GM12878 (cell line): ENCODE measurements at regions not wholly inside any gene's neighbourhood (a gene's known extent, or its start where the extent isn't known, plus 50 kb on each side); places are given as distances from the start of the nearest gene placed in this dataset.

Experiments
- ATAC-seq: fragments of 200-7000 bp; cut with Tn5 transposase; 3 replicates; pipeline ENCODE4 v1.9.1; 2020; ENCODE audit warnings: mild to moderate bottlenecking, moderate library complexity
- BruUV-seq: library from RNA; stranded (reverse); fragments of 400-500 nt; replicated peaks from 2 replicates; lab custom pipeline; 2021; lab: Mats Ljungman, UMichigan
- CTCF ChIA-PET: fragments of 300-600 bp; sonication (Branson Sonifier 250); formaldehyde crosslinking; extraction: SDS; loops from one replicate; lab custom pipeline; 2021; ENCODE audit warnings: inconsistent platforms; lab: Yijun Ruan, JAX
- POLR2A ChIA-PET: fragments of 350-600 bp; formaldehyde crosslinking; extraction: SDS; loops from one replicate; lab custom pipeline; 2021; ENCODE audit warnings: inconsistent platforms; lab: Charles Lee
- RAD21 ChIA-PET: fragments of 300-600 bp; sonication (Branson Sonifier 250); formaldehyde crosslinking; loops from one replicate; lab custom pipeline; 2023; ENCODE audit warnings: antibody characterized with exemption; ENCODE audit not compliant: unreplicated experiment; lab: Charles Lee
- SMC1A ChIA-PET: fragments of 300-600 bp; sonication (Branson Sonifier 250); formaldehyde crosslinking; loops from one replicate; lab custom pipeline; 2023; ENCODE audit not compliant: unreplicated experiment, uncharacterized antibody; lab: Charles Lee
- DNase-seq: peaks from one replicate; pipeline ENCODE4 v3.0.0-alpha.2; 2011; ENCODE audit warnings: low read depth, low spot score
- FAIRE-seq: peaks from 3 replicates; lab custom pipeline; 2011; peaks lifted over from hg19 to GRCh38; lab: Jason Lieb, UNC
- H2AFZ ChIP-seq: 2 replicates; pipeline ENCODE4 v1.6.0; 2011; ENCODE audit warnings: low read depth, low read length, control low read depth; ENCODE audit not compliant: control insufficient read depth
- H3K27ac ChIP-seq: 2 replicates; pipeline ENCODE4 v1.5.1; 2011; ENCODE audit warnings: control low read depth; ENCODE audit not compliant: control insufficient read depth, insufficient read depth
- H3K27me3 ChIP-seq, 2 experiments: replicated peaks in 1 of 2; 2 replicates each; pipeline versions ENCODE4 v1.6.0 to v1.6.1; 2011; ENCODE audit warnings: low read length in 1 of 2; ENCODE audit not compliant: control insufficient read depth in 2 of 2, insufficient read depth in 2 of 2
- H3K36me3 ChIP-seq, 2 experiments: 2 replicates each; pipeline ENCODE4 v1.5.1; 2011; ENCODE audit warnings: low read length in 1 of 2; ENCODE audit not compliant: control insufficient read depth in 2 of 2, insufficient read depth in 2 of 2
- H3K4me1 ChIP-seq: 2 replicates; pipeline ENCODE4 v1.6.1; 2011; ENCODE audit warnings: mild to moderate bottlenecking, low read length, moderate library complexity, mixed read lengths; ENCODE audit not compliant: control insufficient read depth, insufficient read depth
- H3K4me2 ChIP-seq: 2 replicates; pipeline ENCODE4 v1.6.0; 2011; ENCODE audit warnings: control low read depth; ENCODE audit not compliant: control insufficient read depth, insufficient read depth
- H3K4me3 ChIP-seq: fragments of 200-600 bp; sonication (generic); 2 replicates; pipeline ENCODE4 v1.5.1; 2016
- H3K79me2 ChIP-seq: 2 replicates; pipeline ENCODE4 v1.6.0; 2011; ENCODE audit warnings: low read length; ENCODE audit not compliant: control insufficient read depth, insufficient read depth
- H3K9ac ChIP-seq: 2 replicates; pipeline ENCODE4 v1.8.0; 2011; ENCODE audit warnings: low read length, control low read depth, mixed read lengths; ENCODE audit not compliant: control insufficient read depth, insufficient read depth
- H3K9me3 ChIP-seq: replicated peaks from 3 replicates; pipeline ENCODE4 v1.5.1; 2011; ENCODE audit warnings: mild to moderate bottlenecking, low read length; ENCODE audit not compliant: control insufficient read depth, insufficient read depth
- H4K20me1 ChIP-seq: 2 replicates; pipeline ENCODE4 v1.6.0; 2011; ENCODE audit not compliant: control insufficient read depth, insufficient read depth
- MAX ChIP-seq: IDR thresholded peaks from 2 replicates; pipeline ENCODE4 v1.6.1; 2012; ENCODE audit warnings: low read depth, low read length, improper control_type of control experiment
- PKNOX1 ChIP-seq: fragments of 450-650 bp; IDR thresholded peaks from 2 replicates; pipeline ENCODE4 v1.6.1; 2016; ENCODE audit warnings: mild to moderate bottlenecking
- RCOR1 ChIP-seq: conservative IDR thresholded peaks from 2 replicates; pipeline ENCODE4 v1.6.1; 2012; ENCODE audit warnings: low read depth, low read length, improper control_type of control experiment
- WGBS: methylation state at CpG from one replicate; pipeline ENCODE4 v1.1.6; 2016; ENCODE audit warnings: low lambda C conversion rate; ENCODE audit not compliant: insufficient replicate concordance, insufficient coverage; ENCODE audit errors: missing lambda C conversion rate; 5-methylcytosine and 5-hydroxymethylcytosine counted together
- in situ Hi-C: fragments of 300-500 bp; cut with MboI; formaldehyde crosslinking; loops from 9 replicates; pipeline ENCODE4 v1.14.3; 2018; ENCODE audit warnings: mixed read lengths
- intact Hi-C: fragments of 100-400 bp; cut with micrococcal nuclease; formaldehyde crosslinking; loops from one replicate; pipeline ENCODE4 v1.14.2; 2022; ENCODE audit not compliant: unreplicated experiment
- TF ChIP-seq, protein P1 (sequence below), 3 experiments: IDR thresholded peaks in 2 of 3; conservative IDR thresholded peaks in 1 of 3; 2 replicates each; pipeline ENCODE4 v1.5.1; 2011; ENCODE audit warnings: low read depth in 3 of 3, low read length in 3 of 3, mild to moderate bottlenecking in 3 of 3, control low read depth in 2 of 3, moderate library complexity in 2 of 3, inconsistent platforms in 1 of 3, mixed read lengths in 1 of 3; ENCODE audit not compliant: control insufficient read depth in 2 of 3, insufficient read depth in 1 of 3; ENCODE audit errors: extremely low read depth in 1 of 3

GRCh38 chr4:89184407-89184806 lies 73.1 kb downstream of the TIGD2 start:
- in situ Hi-C loops: no loop called here
- no peak overlapping the region for H3K27ac ChIP-seq
- H3K4me3 ChIP-seq: no peak overlapping the region
- ATAC-seq (no peak), FAIRE-seq (no peak)
- H3K4me1 ChIP-seq: no peaks in the 10 kb centered on the region
- ChIA-PET CTCF (interaction anchor here (1.0 to 1.3 kb wide), 2 partner anchors 21 to 25 kb away, joined by 3 to 4 read pairs; no protein-coding TSS in a partner anchor), RAD21 (no interaction called here), POLR2A (no interaction called here)
- BruUV-seq: no TSS peak
- H3K4me2 ChIP-seq: no peak overlapping the region
- H3K9me3 ChIP-seq: no peaks in the 10 kb centered on the region
- no peaks in the 10 kb centered on the region for H3K36me3 ChIP-seq
- H3K79me2 ChIP-seq: no peaks in the 10 kb centered on the region
- no peaks in the 10 kb centered on the region for H3K27me3 ChIP-seq
- TF ChIP-seq, protein P1, sequence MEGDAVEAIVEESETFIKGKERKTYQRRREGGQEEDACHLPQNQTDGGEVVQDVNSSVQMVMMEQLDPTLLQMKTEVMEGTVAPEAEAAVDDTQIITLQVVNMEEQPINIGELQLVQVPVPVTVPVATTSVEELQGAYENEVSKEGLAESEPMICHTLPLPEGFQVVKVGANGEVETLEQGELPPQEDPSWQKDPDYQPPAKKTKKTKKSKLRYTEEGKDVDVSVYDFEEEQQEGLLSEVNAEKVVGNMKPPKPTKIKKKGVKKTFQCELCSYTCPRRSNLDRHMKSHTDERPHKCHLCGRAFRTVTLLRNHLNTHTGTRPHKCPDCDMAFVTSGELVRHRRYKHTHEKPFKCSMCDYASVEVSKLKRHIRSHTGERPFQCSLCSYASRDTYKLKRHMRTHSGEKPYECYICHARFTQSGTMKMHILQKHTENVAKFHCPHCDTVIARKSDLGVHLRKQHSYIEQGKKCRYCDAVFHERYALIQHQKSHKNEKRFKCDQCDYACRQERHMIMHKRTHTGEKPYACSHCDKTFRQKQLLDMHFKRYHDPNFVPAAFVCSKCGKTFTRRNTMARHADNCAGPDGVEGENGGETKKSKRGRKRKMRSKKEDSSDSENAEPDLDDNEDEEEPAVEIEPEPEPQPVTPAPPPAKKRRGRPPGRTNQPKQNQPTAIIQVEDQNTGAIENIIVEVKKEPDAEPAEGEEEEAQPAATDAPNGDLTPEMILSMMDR (IDR thresholded peaks at IDR 0.05 in 2 of 3, conservative IDR thresholded peaks at IDR 0.05 in 1 of 3; ENCODE audit: control insufficient read depth in 2 of 3, extremely low read depth in 1 of 3, insufficient read depth in 1 of 3, low read depth in 3 of 3, low read length in 3 of 3): no peak
- TF ChIP-seq PKNOX1 (no peak), MAX (no peak), RCOR1 (no peak)
- TF ChIP-seq, all 136 proteins: peak for 0
- SMC1A ChIA-PET: no interaction called here
- 24% methylated on average over 1 of the region's 1 CpG for WGBS
- intact Hi-C loops: no loop called here
- H2AFZ ChIP-seq: no peak overlapping the region
- no peak overlapping the region for H3K9ac ChIP-seq
- DNase-seq: no peak
- no peaks in the 10 kb centered on the region for H4K20me1 ChIP-seq
